ENCODE measurements at regions not wholly inside any gene's neighbourhood (a gene's known extent, or its start where the extent isn't known, plus 50 kb on each side); places are given as distances from the start of the nearest gene placed in this dataset.

- Histone ChIP-seq H3K79me2 (ENCODE audit: control insufficient read depth, insufficient read depth, low read length) (no peaks in the 10 kb centered on the region), H3K36me3 (ENCODE audit: control insufficient read depth in 2 of 2, insufficient read depth in 2 of 2, low read length in 1 of 2) (no peaks in the 10 kb centered on the region), H4K20me1 (ENCODE audit: control insufficient read depth, insufficient read depth) (no peaks in the 10 kb centered on the region), H3K27ac (ENCODE audit: control insufficient read depth, insufficient read depth) (no peak overlapping the region), H3K4me2 (ENCODE audit: control insufficient read depth, insufficient read depth) (no peak overlapping the region), H3K9me3 (replicated peaks; ENCODE audit: control insufficient read depth, insufficient read depth, low read length) (no peaks in the 10 kb centered on the region), H3K4me1 (ENCODE audit: control insufficient read depth, insufficient read depth, low read length) (no peaks in the 10 kb centered on the region), H3K9ac (ENCODE audit: control insufficient read depth, insufficient read depth, low read length) (no peak overlapping the region), H3K4me3 (no peak overlapping the region), H3K27me3 (replicated peaks in 1 of 2; ENCODE audit: control insufficient read depth in 2 of 2, insufficient read depth in 2 of 2, low read length in 1 of 2) (no peaks in the 10 kb centered on the region; a peak in 1 of 4 replicates), H2AFZ (ENCODE audit: control insufficient read depth, low read depth, low read length) (no peak overlapping the region)
- no peak for ATAC-seq
- no peak for FAIRE-seq
- BruUV-seq (replicated peaks) = no TSS peak
- intact Hi-C loops (cut with micrococcal nuclease; ENCODE audit: unreplicated experiment) = no loop called here
- ChIA-PET RAD21 (ENCODE audit: unreplicated experiment) (no interaction called here), SMC1A (ENCODE audit: uncharacterized antibody, unreplicated experiment) (no interaction called here), POLR2A (no interaction called here), CTCF (interaction anchor here (1.5 kb wide), 1 partner anchor 49 kb away, joined by 3 read pairs; no protein-coding TSS in a partner anchor)
- 63% methylated on average over 7 of the region's 7 CpGs for WGBS (ENCODE audit: insufficient coverage, insufficient replicate concordance, low lambda C conversion rate, missing lambda C conversion rate)
- DNase-seq (ENCODE audit: low read depth, low spot score) = no peak
- in situ Hi-C loops (cut with MboI) = no loop called here
- no peak for TF ChIP-seq KDM1A (IDR thresholded peaks at IDR 0.05; ENCODE audit: borderline replicate concordance)
- no peak for TF ChIP-seq BMI1 (IDR thresholded peaks at IDR 0.05; ENCODE audit: borderline replicate concordance)
- TF ChIP-seq ZBTB40 (IDR thresholded peaks at IDR 0.05; ENCODE audit: borderline replicate concordance) = no peak
- TF ChIP-seq MTA3 (IDR thresholded peaks at IDR 0.05; ENCODE audit: borderline replicate concordance, low read length) = no peak
- TF ChIP-seq NFYB (IDR thresholded peaks at IDR 0.05; ENCODE audit: insufficient read depth, low read depth, low read length) = no peak
- TF ChIP-seq SREBF2 (IDR thresholded peaks at IDR 0.05; ENCODE audit: low read length) = no peak
- no peak for TF ChIP-seq ZZZ3 (IDR thresholded peaks at IDR 0.05; ENCODE audit: control insufficient read depth, insufficient read length, low read depth)
- TF ChIP-seq TCF3 (IDR thresholded peaks at IDR 0.05; ENCODE audit: borderline replicate concordance, insufficient read depth, low read depth, low read length) = no peak
- TF ChIP-seq CBX5 (IDR thresholded peaks at IDR 0.05; ENCODE audit: low read depth) = no peak
Observed at GRCh38 chr2:12881952-12882351, 165.2 kb downstream of the TRIB2 start.
